Thyroid gland (tissue), 4 donors: ENCODE measurements at regions not wholly inside any gene's neighbourhood (a gene's known extent, or its start where the extent isn't known, plus 50 kb on each side); places are given as distances from the start of the nearest gene placed in this dataset.

Source experiments
- DNase-seq, 2 donors: peaks; one replicate each; pipeline ENCODE4 v3.0.0-alpha.2; 2019
- H3K27ac ChIP-seq, 3 donors: fragments of 200-600 bp; sonication (generic); 1 replicate in 2 of 3; 2 replicates in 1 of 3; pipeline ENCODE4 v1.5.1; 2016 to 2019; ENCODE audit warnings: mild to moderate bottlenecking in 1 of 3, moderate library complexity in 1 of 3
- H3K27me3 ChIP-seq: fragments of 200-600 bp; sonication (generic); one replicate; pipeline ENCODE4 v1.5.1; 2019
- H3K36me3 ChIP-seq, 2 donors: fragments of 200-600 bp; sonication (generic); one replicate each; pipeline ENCODE4 v1.5.1; 2016 to 2019
- H3K4me1 ChIP-seq, 2 donors: fragments of 200-600 bp; sonication (generic); one replicate each; pipeline ENCODE4 v1.5.1; 2017 to 2019
- H3K4me3 ChIP-seq, 3 donors: fragments of 200-600 bp; sonication (generic); replicated peaks in 1 of 3; 1 replicate in 2 of 3; 2 replicates in 1 of 3; pipeline ENCODE4 v1.5.1; 2016; ENCODE audit warnings: mild to moderate bottlenecking in 1 of 3
- H3K9me3 ChIP-seq: fragments of 200-600 bp; sonication (generic); one replicate; pipeline ENCODE4 v1.5.1; 2017
- POLR2A ChIP-seq, 2 donors: fragments of 450-650 bp; IDR thresholded peaks; one replicate each; pipeline ENCODE4 v1.6.1; 2017; ENCODE audit warnings: antibody characterized with exemption in 2 of 2, mild to moderate bottlenecking in 2 of 2, moderate library complexity in 1 of 2
- WGBS, 2 donors: methylation state at CpG; one replicate each; pipeline ENCODE4 v1.1.5; 2017; 5-methylcytosine and 5-hydroxymethylcytosine counted together
- intact Hi-C: fragments of 100-400 bp; cut with DNase I; formaldehyde crosslinking; loops from one replicate; pipeline ENCODE4 v1.15.1; 2023
- TF ChIP-seq, protein P1 (sequence below), 6 experiments: fragments of 200-600 bp in 3 of 6; fragments of 450-650 bp in 3 of 6; sonication (generic) in 3 of 6; IDR thresholded peaks; one replicate each; pipeline ENCODE4 v1.5.1; 2016 to 2019; ENCODE audit warnings: antibody characterized with exemption in 6 of 6, mild to moderate bottlenecking in 2 of 6, inconsistent platforms in 1 of 6, moderate library complexity in 1 of 6

- no peaks in the 10 kb centered on the region for H3K36me3 ChIP-seq
- TF ChIP-seq POLR2A (IDR thresholded peaks at IDR 0.05) = no peak
- TF ChIP-seq, protein P1, sequence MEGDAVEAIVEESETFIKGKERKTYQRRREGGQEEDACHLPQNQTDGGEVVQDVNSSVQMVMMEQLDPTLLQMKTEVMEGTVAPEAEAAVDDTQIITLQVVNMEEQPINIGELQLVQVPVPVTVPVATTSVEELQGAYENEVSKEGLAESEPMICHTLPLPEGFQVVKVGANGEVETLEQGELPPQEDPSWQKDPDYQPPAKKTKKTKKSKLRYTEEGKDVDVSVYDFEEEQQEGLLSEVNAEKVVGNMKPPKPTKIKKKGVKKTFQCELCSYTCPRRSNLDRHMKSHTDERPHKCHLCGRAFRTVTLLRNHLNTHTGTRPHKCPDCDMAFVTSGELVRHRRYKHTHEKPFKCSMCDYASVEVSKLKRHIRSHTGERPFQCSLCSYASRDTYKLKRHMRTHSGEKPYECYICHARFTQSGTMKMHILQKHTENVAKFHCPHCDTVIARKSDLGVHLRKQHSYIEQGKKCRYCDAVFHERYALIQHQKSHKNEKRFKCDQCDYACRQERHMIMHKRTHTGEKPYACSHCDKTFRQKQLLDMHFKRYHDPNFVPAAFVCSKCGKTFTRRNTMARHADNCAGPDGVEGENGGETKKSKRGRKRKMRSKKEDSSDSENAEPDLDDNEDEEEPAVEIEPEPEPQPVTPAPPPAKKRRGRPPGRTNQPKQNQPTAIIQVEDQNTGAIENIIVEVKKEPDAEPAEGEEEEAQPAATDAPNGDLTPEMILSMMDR (IDR thresholded peaks at IDR 0.05) = no peak
- WGBS, 2 donors = 85 to 88% methylated on average over 8 of the region's 8 CpGs
- no peak for DNase-seq
- intact Hi-C loops = no loop called here
- peak overlapping the region in 1 of 3 donors; percentile 20 for H3K27ac ChIP-seq
- H3K27me3 ChIP-seq = no peaks in the 10 kb centered on the region
- no peak overlapping the region for H3K4me3 ChIP-seq
- no peaks in the 10 kb centered on the region for H3K9me3 ChIP-seq
- H3K4me1 ChIP-seq = peaks cover 0 to 30% of the 10 kb centered on the region in 2 donors
Observed at GRCh38 chr1:234885601-234886000, 243.0 kb downstream of the TOMM20 start.

DNA sequence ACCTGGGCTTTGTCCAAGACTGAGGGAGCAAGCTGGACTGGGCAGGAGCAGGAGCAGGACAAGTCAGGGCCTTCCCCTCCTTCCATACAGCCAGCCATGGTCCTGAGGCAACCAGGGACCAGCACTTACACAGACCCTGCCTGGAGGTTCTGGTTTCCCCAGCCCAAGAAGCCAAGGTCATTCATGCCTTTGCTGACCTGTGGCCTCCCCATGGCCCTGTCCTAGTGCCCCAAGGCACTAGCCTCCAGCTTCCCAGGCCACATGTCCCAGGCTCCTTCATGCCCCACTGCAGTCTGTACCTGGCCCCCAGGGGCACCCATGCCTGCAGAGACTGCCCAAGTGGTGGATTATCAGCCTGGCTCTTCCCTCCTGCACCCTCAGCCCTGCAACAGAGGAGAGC, 243.9 kb downstream of the TOMM20 start:
- no peak for DNase-seq
- H3K27me3 ChIP-seq = no peaks in the 10 kb centered on the region
- H3K27ac ChIP-seq = no peak overlapping the region
- H3K4me1 ChIP-seq = peaks cover 5 to 36% of the 10 kb centered on the region in 2 donors
- TF ChIP-seq, protein P1 (IDR thresholded peaks at IDR 0.05) = no peak
- no peak for TF ChIP-seq POLR2A (IDR thresholded peaks at IDR 0.05)
- intact Hi-C loops = no loop called here
- no peaks in the 10 kb centered on the region for H3K9me3 ChIP-seq
- no peak overlapping the region for H3K4me3 ChIP-seq
- no peaks in the 10 kb centered on the region for H3K36me3 ChIP-seq

- Histone ChIP-seq H3K36me3 (no peaks in the 10 kb centered on the region), H3K27ac (no peak overlapping the region), H3K4me3 (no peak overlapping the region), H3K27me3 (no peaks in the 10 kb centered on the region), H3K4me1 (peaks cover 6 to 41% of the 10 kb centered on the region in 2 donors), H3K9me3 (no peaks in the 10 kb centered on the region)
- TF ChIP-seq, protein P1 (IDR thresholded peaks at IDR 0.05) = no peak
- TF ChIP-seq POLR2A (IDR thresholded peaks at IDR 0.05) = no peak
- DNase-seq = no peak
- 88 to 93% methylated on average over 6 of the region's 6 CpGs for WGBS, 2 donors
- intact Hi-C loops = no loop called here
Observed at GRCh38 chr1:234884006-234884405, 244.6 kb downstream of the TOMM20 start.

GRCh38 chr1:234882898-234883297, 245.7 kb downstream of the TOMM20 start:
- H3K9me3 ChIP-seq = no peaks in the 10 kb centered on the region
- H3K36me3 ChIP-seq = no peaks in the 10 kb centered on the region
- peaks cover 6 to 48% of the 10 kb centered on the region in 2 donors for H3K4me1 ChIP-seq
- TF ChIP-seq, protein P1 (IDR thresholded peaks at IDR 0.05) = no peak
- no peak for TF ChIP-seq POLR2A (IDR thresholded peaks at IDR 0.05)
- H3K4me3 ChIP-seq = no peak overlapping the region
- no peak overlapping the region for H3K27ac ChIP-seq
- WGBS, 2 donors = 94 to 97% methylated on average over 6 of the region's 6 CpGs
- H3K27me3 ChIP-seq = no peaks in the 10 kb centered on the region
- no peak for DNase-seq
- intact Hi-C loops = no loop called here

- H3K4me3 ChIP-seq = no peak overlapping the region
- 78 to 93% methylated on average over 11 of the region's 11 CpGs for WGBS, 2 donors
- H3K4me1 ChIP-seq = peaks cover 6 to 41% of the 10 kb centered on the region in 2 donors
- TF ChIP-seq, protein P1 (IDR thresholded peaks at IDR 0.05) = no peak
- no peak for TF ChIP-seq POLR2A (IDR thresholded peaks at IDR 0.05)
- H3K9me3 ChIP-seq = no peaks in the 10 kb centered on the region
- no peak for DNase-seq
- no peaks in the 10 kb centered on the region for H3K36me3 ChIP-seq
- H3K27ac ChIP-seq = no peak overlapping the region
- no peaks in the 10 kb centered on the region for H3K27me3 ChIP-seq
- intact Hi-C loops = no loop called here
Observed at GRCh38 chr1:234881893-234882771, 246.5 kb downstream of the TOMM20 start.
